ENCODE measurements at regions not wholly inside any gene's neighbourhood (a gene's known extent, or its start where the extent isn't known, plus 50 kb on each side); places are given as distances from the start of the nearest gene placed in this dataset.

- TF ChIP-seq ZNF616 (CRISPR knock-in tag; IDR thresholded peaks at IDR 0.05; ENCODE audit: low read depth) (no peak), ERF (CRISPR knock-in tag; IDR thresholded peaks at IDR 0.05) (no peak), KDM5A (IDR thresholded peaks at IDR 0.05; ENCODE audit: borderline replicate concordance, low read length) (no peak), RAD21 (CRISPR knock-in tag; IDR thresholded peaks at IDR 0.05) (no peak)
- in situ Hi-C loops (cut with HindIII; ENCODE audit: extremely low pct_ligation_motif_present, low pct_unique_long_range_greater_than_20kb) (no loop called here), intact Hi-C loops (cut with micrococcal nuclease; ENCODE audit: unreplicated experiment) (no loop called here)
- no peak overlapping the region for H3K27ac ChIP-seq (ENCODE audit: extremely low read length, insufficient read depth, low read length)
- no peak for DNase-seq (ENCODE audit: low spot score)
- no peak for FAIRE-seq
- H3K79me2 ChIP-seq (ENCODE audit: insufficient read depth, low read length): no peaks in the 10 kb centered on the region
- no peak overlapping the region for H3K4me2 ChIP-seq (ENCODE audit: low read depth, low read length)
- POLR2A ChIA-PET: no interaction called here
- H2AFZ ChIP-seq (ENCODE audit: low read length): no peak overlapping the region
- ATAC-seq: no peak
- no peak overlapping the region for H3K4me3 ChIP-seq (replicated peaks in 1 of 3; ENCODE audit: insufficient read depth in 1 of 3, low read depth in 2 of 3, low read length in 3 of 3)
- no TSS peak for BruUV-seq (replicated peaks)
- H3K4me1 ChIP-seq (ENCODE audit: insufficient read depth, low read length): no peaks in the 10 kb centered on the region
- no peaks in the 10 kb centered on the region for H3K9me3 ChIP-seq (ENCODE audit: low read length)
- CTCF ChIA-PET (ENCODE audit: low intra/inter-chr PET ratio, low total read pairs): no interaction called here
- no peak overlapping the region for H3K9ac ChIP-seq (ENCODE audit: insufficient read depth, low read depth, low read length)
- no peaks in the 10 kb centered on the region for H3K36me3 ChIP-seq (replicated peaks in 1 of 2; ENCODE audit: control insufficient read depth in 1 of 2, insufficient read depth in 2 of 2, low read length in 2 of 2)
- peaks cover 0 to 5% of the 10 kb centered on the region in 2 experiments; a peak in 1 of 5 replicates for H3K27me3 ChIP-seq (ENCODE audit: control insufficient read depth in 1 of 2, insufficient read depth in 2 of 2, low read length in 2 of 2)
- H4K20me1 ChIP-seq (ENCODE audit: insufficient read depth, low read length): no peaks in the 10 kb centered on the region
- 0% methylated on average over 4 of the region's 5 CpGs for WGBS (ENCODE audit: low lambda C conversion rate)
Measured at GRCh38 chr11:109973486-109973885, 119.7 kb upstream of the ZC3H12C start.

DNA sequence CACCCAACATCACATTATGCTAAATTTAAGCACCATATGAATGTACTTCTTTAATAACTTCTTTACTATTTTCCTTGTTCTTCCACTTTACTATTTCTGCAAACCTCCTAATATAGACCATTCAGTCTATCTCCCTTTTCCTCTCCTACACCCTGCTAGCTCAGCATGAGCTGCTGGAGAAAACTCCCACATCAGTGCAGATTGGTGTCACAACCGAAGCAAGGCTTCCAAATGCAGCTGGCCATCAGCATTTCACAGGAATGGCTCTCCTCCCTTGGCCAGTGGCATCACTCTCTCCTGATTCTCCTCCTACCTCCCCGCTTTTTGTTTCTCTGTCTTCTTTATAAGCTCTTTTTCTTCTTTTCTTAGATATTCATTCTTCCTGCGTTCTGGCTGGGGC, 118.7 kb upstream of the ZC3H12C start:
- DNase-seq (ENCODE audit: low spot score) (no peak), FAIRE-seq (no peak), ATAC-seq (no peak)
- no peaks in the 10 kb centered on the region for H4K20me1 ChIP-seq (ENCODE audit: insufficient read depth, low read length)
- H3K27me3 ChIP-seq (ENCODE audit: control insufficient read depth in 1 of 2, insufficient read depth in 2 of 2, low read length in 2 of 2): peaks cover 0 to 5% of the 10 kb centered on the region in 2 experiments; a peak in 1 of 5 replicates
- in situ Hi-C loops (cut with HindIII; ENCODE audit: extremely low pct_ligation_motif_present, low pct_unique_long_range_greater_than_20kb) (no loop called here), intact Hi-C loops (cut with micrococcal nuclease; ENCODE audit: unreplicated experiment) (no loop called here)
- H3K27ac ChIP-seq (ENCODE audit: extremely low read length, insufficient read depth, low read length): no peak overlapping the region
- WGBS (ENCODE audit: low lambda C conversion rate): 0% methylated on average over 3 of the region's 3 CpGs
- ChIA-PET POLR2A (no interaction called here), CTCF (ENCODE audit: low intra/inter-chr PET ratio, low total read pairs) (no interaction called here)
- H3K79me2 ChIP-seq (ENCODE audit: insufficient read depth, low read length): no peaks in the 10 kb centered on the region
- H3K4me3 ChIP-seq (replicated peaks in 1 of 3; ENCODE audit: insufficient read depth in 1 of 3, low read depth in 2 of 3, low read length in 3 of 3): no peak overlapping the region
- no TSS peak for BruUV-seq (replicated peaks)
- no peak overlapping the region for H2AFZ ChIP-seq (ENCODE audit: low read length)
- H3K4me2 ChIP-seq (ENCODE audit: low read depth, low read length): no peak overlapping the region
- no peaks in the 10 kb centered on the region for H3K4me1 ChIP-seq (ENCODE audit: insufficient read depth, low read length)
- no peaks in the 10 kb centered on the region for H3K36me3 ChIP-seq (replicated peaks in 1 of 2; ENCODE audit: control insufficient read depth in 1 of 2, insufficient read depth in 2 of 2, low read length in 2 of 2)
- no peak for TF ChIP-seq MTF1 (CRISPR knock-in tag; IDR thresholded peaks at IDR 0.05)
- TF ChIP-seq DNMT3B (CRISPR knock-in tag; conservative IDR thresholded peaks at IDR 0.05): no peak
- TF ChIP-seq DDIT3 (CRISPR knock-in tag; IDR thresholded peaks at IDR 0.05): no peak
- no peak overlapping the region for H3K9ac ChIP-seq (ENCODE audit: insufficient read depth, low read depth, low read length)
- no peaks in the 10 kb centered on the region for H3K9me3 ChIP-seq (ENCODE audit: low read length)

Measured in HepG2 (cell line).